HCT116 (cell line): ENCODE measurements at regions not wholly inside any gene's neighbourhood (a gene's known extent, or its start where the extent isn't known, plus 50 kb on each side); places are given as distances from the start of the nearest gene placed in this dataset.

ENCODE experiments used
- ATAC-seq: fragments of 200-7000 bp; cut with Tn5 transposase; 2 replicates; pipeline ENCODE4 v1.9.1; 2020; ENCODE audit warnings: mild to moderate bottlenecking, moderate library complexity
- BruUV-seq: library from RNA; stranded (reverse); fragments of 400-500 nt; replicated peaks from 2 replicates; lab custom pipeline; 2021; lab: Mats Ljungman, UMichigan
- CTCF ChIA-PET: fragments of 300-600 bp; sonication (Branson Sonifier 250); formaldehyde crosslinking; loops from one replicate; lab custom pipeline; 2021; ENCODE audit warnings: antibody characterized with exemption; lab: Charles Lee
- POLR2A ChIA-PET: fragments of 300-600, 350-600 bp; sonication (Branson Sonifier 250); formaldehyde crosslinking; loops from one replicate; lab custom pipeline; 2021; ENCODE audit warnings: antibody characterized with exemption; lab: Charles Lee
- RAD21 ChIA-PET, 2 experiments: fragments of 300-600 bp; sonication (Branson Sonifier 250); formaldehyde crosslinking; loops; one replicate each; lab custom pipeline; 2023; ENCODE audit warnings: low total read pairs in 2 of 2; ENCODE audit not compliant: uncharacterized antibody in 2 of 2, unreplicated experiment in 2 of 2, low non-redundant PET in 1 of 2; lab: Charles Lee
- DNase-seq: peaks from one replicate; pipeline ENCODE4 v3.0.0-alpha.2; 2010; ENCODE audit warnings: low read depth, low spot score
- H2AFZ ChIP-seq: fragments of 200-600 bp; shearing (Covaris generic), sonication (generic); 2 replicates; pipeline ENCODE4 v1.6.1; 2017; ENCODE audit warnings: low read depth, mixed run types, mixed read lengths, antibody characterized with exemption, low read length; ENCODE audit not compliant: poor library complexity, severe bottlenecking
- H3K27ac ChIP-seq: 2 replicates; pipeline ENCODE4 v1.5.1; 2012; ENCODE audit warnings: low read depth, low read length
- H3K27me3 ChIP-seq: fragments of 200-600 bp; sonication (generic); 2 replicates; pipeline ENCODE4 v1.6.1; 2016; ENCODE audit warnings: mixed run types, low read length, mixed read lengths; ENCODE audit not compliant: insufficient read depth
- H3K36me3 ChIP-seq, 2 experiments: fragments of 200-500 bp in 1 of 2; fragments of 200-600 bp in 1 of 2; sonication (Bioruptor generic) in 1 of 2; sonication (generic) in 1 of 2; 2 replicates each; pipeline versions ENCODE4 v1.5.1 to v1.6.1; 2014 to 2016; ENCODE audit warnings: low read length in 2 of 2, inconsistent platforms in 1 of 2, mixed read lengths in 1 of 2, mixed run types in 1 of 2; ENCODE audit not compliant: insufficient read depth in 2 of 2, control insufficient read depth in 1 of 2
- H3K4me1 ChIP-seq, 2 experiments: fragments of 200-600 bp in 1 of 2; sonication (generic) in 1 of 2; 2 replicates each; pipeline versions ENCODE4 v1.5.1 to v1.6.1; 2012 to 2017; ENCODE audit warnings: low read length in 2 of 2, inconsistent platforms in 1 of 2, mild to moderate bottlenecking in 1 of 2, mixed read lengths in 1 of 2, mixed run types in 1 of 2, moderate library complexity in 1 of 2; ENCODE audit not compliant: insufficient read depth in 2 of 2, control insufficient read depth in 1 of 2
- H3K4me2 ChIP-seq: fragments of 200-600 bp; sonication (generic); 2 replicates; pipeline ENCODE4 v1.6.1; 2017; ENCODE audit warnings: mixed run types, low read length, mixed read lengths
- H3K4me3 ChIP-seq, 2 experiments: fragments of 200-600 bp in 1 of 2; sonication (generic) in 1 of 2; replicated peaks in 1 of 2; 2 replicates each; pipeline ENCODE4 v1.5.1; 2011 to 2016; ENCODE audit warnings: low read length in 2 of 2, control low read depth in 1 of 2, low read depth in 1 of 2, mild to moderate bottlenecking in 1 of 2, mixed read lengths in 1 of 2, mixed run types in 1 of 2
- H3K79me2 ChIP-seq: fragments of 200-600 bp; sonication (generic); 2 replicates; pipeline ENCODE4 v1.6.1; 2017; ENCODE audit warnings: mild to moderate bottlenecking, mixed run types, low read length, moderate library complexity, mixed read lengths; ENCODE audit not compliant: insufficient read depth
- H3K9ac ChIP-seq: fragments of 200-600 bp; sonication (generic); 2 replicates; pipeline ENCODE4 v1.6.1; 2016; ENCODE audit warnings: low read length, mixed read lengths
- H3K9me2 ChIP-seq: fragments of 200-600 bp; sonication (generic), shearing (Covaris generic); 2 replicates; pipeline ENCODE4 v1.6.1; 2017; ENCODE audit warnings: mixed run types, mild to moderate bottlenecking, moderate library complexity; ENCODE audit not compliant: insufficient read depth
- H3K9me3 ChIP-seq, 2 experiments: fragments of 200-500 bp in 1 of 2; fragments of 200-600 bp in 1 of 2; sonication (Bioruptor generic) in 1 of 2; sonication (generic) in 1 of 2; 2 replicates each; pipeline ENCODE4 v1.6.1; 2014 to 2017; ENCODE audit warnings: low read length in 2 of 2, mixed read lengths in 2 of 2, inconsistent platforms in 1 of 2, low read depth in 1 of 2, mild to moderate bottlenecking in 1 of 2, mixed run types in 1 of 2, moderate library complexity in 1 of 2; ENCODE audit not compliant: control insufficient read depth in 1 of 2, insufficient read depth in 1 of 2
- H4K20me1 ChIP-seq: fragments of 200-600 bp; sonication (generic), shearing (Covaris generic); 2 replicates; pipeline ENCODE4 v1.6.1; 2017; ENCODE audit warnings: mixed run types, mild to moderate bottlenecking, moderate library complexity; ENCODE audit not compliant: insufficient read depth
- CEBPB ChIP-seq: IDR thresholded peaks from 2 replicates; pipeline ENCODE4 v1.6.1; 2012; ENCODE audit warnings: low read depth
- EGR1 ChIP-seq: IDR thresholded peaks from 2 replicates; pipeline ENCODE4 v1.6.1; 2012; ENCODE audit warnings: low read depth
- RAD21 ChIP-seq: IDR thresholded peaks from 2 replicates; pipeline ENCODE4 v1.6.1; 2012; ENCODE audit warnings: low read depth, mild to moderate bottlenecking
- SIN3A ChIP-seq: IDR thresholded peaks from 2 replicates; pipeline ENCODE4 v1.6.1; 2012; ENCODE audit warnings: low read depth
- intact Hi-C: fragments of 100-400 bp; cut with micrococcal nuclease; formaldehyde crosslinking; loops from 2 replicates; pipeline ENCODE4 v1.10.0; 2022

- Histone ChIP-seq H3K27me3 (no peaks in the 10 kb centered on the region), H3K4me3 (no peak overlapping the region), H4K20me1 (no peaks in the 10 kb centered on the region), H3K27ac (no peak overlapping the region), H3K9ac (no peak overlapping the region), H3K4me1 (peaks cover 10 to 21% of the 10 kb centered on the region in 2 experiments; a peak in 3 of 4 replicates), H3K36me3 (no peaks in the 10 kb centered on the region), H3K9me3 (no peaks in the 10 kb centered on the region), H2AFZ (peak overlapping the region; percentile 21), H3K4me2 (no peak overlapping the region), H3K9me2 (no peaks in the 10 kb centered on the region; the same call in 1 of the 2 replicates), H3K79me2 (no peaks in the 10 kb centered on the region)
- ATAC-seq (no peak), DNase-seq (no peak)
- intact Hi-C loops: no loop called here
- ChIA-PET CTCF (no interaction called here), RAD21 (no interaction called here), POLR2A (no interaction called here)
- no peak for TF ChIP-seq EGR1
- no peak for TF ChIP-seq CEBPB
- no peak for TF ChIP-seq SIN3A
- BruUV-seq: no TSS peak
These were observed 528.7 kb upstream of the TGFBR2 start for GRCh38 chr3:30077746-30078145.

DNA sequence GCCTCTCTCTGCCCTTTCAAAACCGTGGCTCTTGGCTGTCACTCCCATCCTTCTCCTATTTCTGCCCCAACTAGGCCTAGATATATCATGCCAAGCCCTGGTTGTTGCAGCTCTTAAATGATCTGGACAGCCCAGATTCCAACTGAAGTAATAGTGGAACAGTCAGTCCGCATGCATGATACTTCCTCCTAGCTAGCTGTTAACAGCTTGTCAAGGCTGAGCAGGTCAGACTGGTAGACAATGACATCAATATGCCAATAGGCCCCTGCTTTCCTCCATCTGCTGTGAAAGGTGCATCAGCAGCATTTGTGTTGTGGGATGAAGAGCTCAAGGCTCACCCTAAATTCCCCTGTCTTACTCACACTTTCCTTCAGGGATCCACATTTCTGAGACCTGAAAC lies 527.7 kb upstream of the TGFBR2 start:
- Histone ChIP-seq H3K9me3 (no peaks in the 10 kb centered on the region), H3K9ac (no peak overlapping the region), H3K4me2 (no peak overlapping the region), H3K27ac (no peak overlapping the region), H3K36me3 (no peaks in the 10 kb centered on the region), H2AFZ (no peak overlapping the region)
- POLR2A ChIA-PET: no interaction called here
- no peak for TF ChIP-seq RAD21
- TF ChIP-seq, all 23 proteins: peak for 0
- CTCF ChIA-PET: no interaction called here
- no peaks in the 10 kb centered on the region; the same call in 1 of the 2 replicates for H3K9me2 ChIP-seq
- H3K4me1 ChIP-seq: peaks cover 4 to 17% of the 10 kb centered on the region in 2 experiments; a peak in 3 of 4 replicates
- ATAC-seq (no peak), DNase-seq (no peak)
- H3K27me3 ChIP-seq: no peaks in the 10 kb centered on the region
- RAD21 ChIA-PET: no interaction called here
- no peak overlapping the region for H3K4me3 ChIP-seq
- BruUV-seq: no TSS peak
- no peaks in the 10 kb centered on the region for H4K20me1 ChIP-seq
- intact Hi-C loops: no loop called here
- H3K79me2 ChIP-seq: no peaks in the 10 kb centered on the region
